Upper lobe of right lung (tissue), 1 donor: ENCODE measurements at regions not wholly inside any gene's neighbourhood (a gene's known extent, or its start where the extent isn't known, plus 50 kb on each side); places are given as distances from the start of the nearest gene placed in this dataset.

Experiments used
- ATAC-seq: fragments of 200-7000 bp; cut with Tn5 transposase; one replicate; pipeline ENCODE4 v1.9.1; 2020; ENCODE audit warnings: mild to moderate bottlenecking, moderate library complexity
- DNase-seq: peaks from one replicate; pipeline ENCODE4 v3.0.0-alpha.2; 2020
- H3K27ac ChIP-seq: fragments of 200-600 bp; one replicate; pipeline ENCODE4 v1.8.0; 2022
- H3K27me3 ChIP-seq: fragments of 200-600 bp; one replicate; pipeline ENCODE4 v1.8.0; 2022; ENCODE audit warnings: mild to moderate bottlenecking
- H3K36me3 ChIP-seq: fragments of 200-600 bp; one replicate; pipeline ENCODE4 v1.8.0; 2022
- H3K4me1 ChIP-seq: fragments of 200-600 bp; one replicate; pipeline ENCODE4 v1.8.0; 2022
- H3K4me3 ChIP-seq: fragments of 200-600 bp; one replicate; pipeline ENCODE4 v1.8.0; 2022; ENCODE audit warnings: mild to moderate bottlenecking
- H3K9me3 ChIP-seq: fragments of 200-600 bp; one replicate; pipeline ENCODE4 v1.8.0; 2022
- CTCF ChIP-seq: fragments of 200-600 bp; IDR thresholded peaks from one replicate; pipeline ENCODE4 v1.8.0; 2022; ENCODE audit warnings: antibody characterized with exemption
- intact Hi-C: fragments of 100-400 bp; cut with DNase I; formaldehyde crosslinking; loops from one replicate; pipeline ENCODE4 v1.11.0; 2022
- donor health status: DM: no; HTN: yes; CAD: no; lungs with severe emphysema.

- H3K4me3 ChIP-seq = no peak overlapping the region
Observed at GRCh38 chr6:98039904-98040607, 757.0 kb upstream of the MMS22L start.

GRCh38 chr6:98041056-98041455 lies 758.0 kb upstream of the MMS22L start:
- Histone ChIP-seq H3K4me3 (no peak overlapping the region), H3K27ac (no peak overlapping the region), H3K27me3 (no peaks in the 10 kb centered on the region), H3K9me3 (no peaks in the 10 kb centered on the region), H3K4me1 (no peaks in the 10 kb centered on the region), H3K36me3 (no peaks in the 10 kb centered on the region)
- DNase-seq (no peak), ATAC-seq (no peak)
- intact Hi-C loops = no loop called here
- no peak for TF ChIP-seq CTCF

More at GRCh38 chr6:98039904-98040607, 757.0 kb upstream of the MMS22L start:
- H3K9me3 ChIP-seq = no peaks in the 10 kb centered on the region
- no peaks in the 10 kb centered on the region for H3K4me1 ChIP-seq
- no peak overlapping the region for H3K27ac ChIP-seq
- H3K27me3 ChIP-seq = no peaks in the 10 kb centered on the region
- H3K36me3 ChIP-seq = no peaks in the 10 kb centered on the region
- no peak for ATAC-seq
- peak; percentile 13 for TF ChIP-seq CTCF
- DNase-seq = no peak
- intact Hi-C loops = no loop called here

- Histone ChIP-seq H3K27me3 (no peaks in the 10 kb centered on the region), H3K36me3 (no peaks in the 10 kb centered on the region), H3K9me3 (no peaks in the 10 kb centered on the region), H3K4me1 (no peaks in the 10 kb centered on the region), H3K4me3 (no peak overlapping the region), H3K27ac (no peak overlapping the region)
- DNase-seq = no peak
- TF ChIP-seq CTCF = no peak
- ATAC-seq = no peak
- intact Hi-C loops = no loop called here
Observed at GRCh38 chr6:98041921-98042320, 758.9 kb upstream of the MMS22L start.

- no peaks in the 10 kb centered on the region for H3K4me1 ChIP-seq
- H3K27me3 ChIP-seq = no peaks in the 10 kb centered on the region
- no peak for TF ChIP-seq CTCF
- H3K9me3 ChIP-seq = no peaks in the 10 kb centered on the region
- H3K4me3 ChIP-seq = no peak overlapping the region
- H3K27ac ChIP-seq = no peak overlapping the region
- DNase-seq (no peak), ATAC-seq (no peak)
- intact Hi-C loops = no loop called here
- no peaks in the 10 kb centered on the region for H3K36me3 ChIP-seq
Observed at GRCh38 chr6:98044151-98044561, 761.1 kb upstream of the MMS22L start.

GRCh38 chr6:98044791-98045470 lies 761.9 kb upstream of the MMS22L start:
- intact Hi-C loops = no loop called here
- Histone ChIP-seq H3K27me3 (no peaks in the 10 kb centered on the region), H3K27ac (no peak overlapping the region), H3K4me3 (no peak overlapping the region), H3K4me1 (no peaks in the 10 kb centered on the region), H3K36me3 (no peaks in the 10 kb centered on the region), H3K9me3 (no peaks in the 10 kb centered on the region)
- no peak for ATAC-seq
- no peak for TF ChIP-seq CTCF
- no peak for DNase-seq
